ENCODE measurements at regions not wholly inside any gene's neighbourhood (a gene's known extent, or its start where the extent isn't known, plus 50 kb on each side); places are given as distances from the start of the nearest gene placed in this dataset.

DNA sequence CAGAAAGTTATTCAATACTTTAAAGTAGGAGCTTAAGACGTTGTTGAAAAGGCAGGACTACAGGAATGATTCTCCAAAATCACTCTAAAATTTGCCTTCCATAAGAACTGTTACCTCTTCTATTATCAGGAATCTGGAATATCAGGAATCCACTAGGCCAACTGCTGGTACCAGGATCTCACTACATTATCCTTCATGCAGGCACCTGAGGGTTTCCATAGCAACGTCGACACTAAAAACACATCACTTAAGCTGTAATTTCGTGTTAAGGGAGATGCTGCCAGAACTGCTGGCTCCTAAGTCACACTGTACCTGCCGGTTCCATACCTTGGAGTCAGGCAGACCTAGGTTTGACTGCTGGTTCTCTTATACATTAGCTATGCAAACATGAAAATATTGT is 139.7 kb upstream of the C1orf87 start:
- H3K4me3 Mint-ChIP-seq, result no peak overlapping the region
- no peak overlapping the region for H3K27ac Mint-ChIP-seq
- CTCF ChIA-PET, result no interaction called here
- intact Hi-C loops (cut with micrococcal nuclease), result no loop called here
- no peaks in the 10 kb centered on the region for H3K27me3 Mint-ChIP-seq (ENCODE audit: low read depth)
- no peaks in the 10 kb centered on the region for H3K36me3 Mint-ChIP-seq (ENCODE audit: low read depth)
- peaks cover 2% of the 10 kb centered on the region for H3K9me3 Mint-ChIP-seq
- DNase-seq, result no peak
- H3K4me1 Mint-ChIP-seq (ENCODE audit: low read depth), result no peaks in the 10 kb centered on the region

DNA sequence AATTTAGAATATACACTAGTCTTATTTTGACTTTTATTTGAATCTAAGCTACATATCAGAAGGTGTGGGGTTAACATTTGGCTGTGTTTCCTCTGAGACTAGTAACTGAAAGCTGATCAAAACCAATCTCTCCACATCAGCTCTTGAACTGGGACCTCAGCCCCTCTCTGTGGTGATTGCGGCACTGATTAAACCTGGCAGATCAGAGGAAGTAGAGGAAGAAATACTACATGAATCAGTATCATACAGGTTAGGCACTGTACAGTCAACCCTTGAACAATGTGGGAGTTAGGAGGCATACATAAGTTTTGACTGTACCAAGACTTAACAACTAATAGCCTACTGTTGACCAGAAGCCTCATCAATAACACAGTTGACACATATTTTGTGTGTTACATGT is 122.5 kb upstream of the C1orf87 start:
- Mint-ChIP-seq H3K9me3 (no peaks in the 10 kb centered on the region), H3K4me3 (no peak overlapping the region), H3K27ac (no peak overlapping the region), H3K27me3 (ENCODE audit: low read depth) (no peaks in the 10 kb centered on the region), H3K36me3 (ENCODE audit: low read depth) (no peaks in the 10 kb centered on the region), H3K4me1 (ENCODE audit: low read depth) (no peaks in the 10 kb centered on the region)
- CTCF ChIA-PET, result no interaction called here
- intact Hi-C loops (cut with micrococcal nuclease), result no loop called here
- DNase-seq, result no peak

DNA sequence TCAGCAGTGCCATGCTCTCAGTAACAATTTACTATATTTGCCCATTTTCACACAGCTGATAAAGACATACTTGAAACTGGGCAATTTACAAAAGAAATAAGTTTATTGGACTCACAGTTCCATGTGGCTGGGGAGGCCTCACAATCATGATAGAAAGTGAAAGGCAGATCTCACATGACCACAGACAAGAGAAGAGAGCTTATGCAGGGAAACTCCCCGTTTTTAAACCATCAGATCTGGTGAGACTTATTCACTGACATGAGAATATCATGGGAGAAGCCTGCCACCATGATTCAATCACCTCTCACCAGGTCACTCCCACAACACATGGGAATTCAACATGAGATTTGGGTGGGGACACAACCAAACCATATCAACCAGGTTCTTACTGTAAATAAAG is 112.1 kb upstream of the C1orf87 start:
- Mint-ChIP-seq H3K4me3 (no peak overlapping the region), H3K9me3 (peaks cover 18% of the 10 kb centered on the region), H3K27me3 (ENCODE audit: low read depth) (no peaks in the 10 kb centered on the region), H3K36me3 (ENCODE audit: low read depth) (no peaks in the 10 kb centered on the region), H3K4me1 (ENCODE audit: low read depth) (no peaks in the 10 kb centered on the region), H3K27ac (no peak overlapping the region)
- CTCF ChIA-PET, result no interaction called here
- intact Hi-C loops (cut with micrococcal nuclease), result no loop called here
- DNase-seq, result no peak

DNA sequence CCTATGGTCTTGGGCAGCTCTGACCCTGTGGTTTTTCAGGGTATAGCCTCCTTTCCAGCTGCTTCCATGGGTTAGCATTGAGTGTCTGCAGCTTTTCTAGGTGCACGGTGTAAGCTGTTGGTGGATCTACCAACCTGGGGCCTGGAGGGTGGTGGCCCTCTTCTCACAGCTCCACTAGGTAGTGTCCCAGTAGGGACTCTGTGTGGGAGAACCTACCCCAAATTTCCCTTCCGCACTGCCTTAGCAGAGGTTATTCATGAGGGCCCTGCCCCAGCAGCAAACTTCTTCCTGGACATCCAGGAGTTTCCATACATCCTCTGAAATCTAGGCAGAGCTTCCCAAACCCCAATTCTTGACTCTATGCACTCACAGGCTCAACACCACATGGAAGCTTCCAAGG is 111.0 kb upstream of the C1orf87 start:
- DNase-seq, result no peak
- Mint-ChIP-seq H3K27ac (no peak overlapping the region), H3K4me1 (ENCODE audit: low read depth) (no peaks in the 10 kb centered on the region), H3K27me3 (ENCODE audit: low read depth) (no peaks in the 10 kb centered on the region), H3K36me3 (ENCODE audit: low read depth) (no peaks in the 10 kb centered on the region), H3K9me3 (peaks cover 18% of the 10 kb centered on the region), H3K4me3 (no peak overlapping the region)
- intact Hi-C loops (cut with micrococcal nuclease), result no loop called here
- CTCF ChIA-PET, result no interaction called here

DNA sequence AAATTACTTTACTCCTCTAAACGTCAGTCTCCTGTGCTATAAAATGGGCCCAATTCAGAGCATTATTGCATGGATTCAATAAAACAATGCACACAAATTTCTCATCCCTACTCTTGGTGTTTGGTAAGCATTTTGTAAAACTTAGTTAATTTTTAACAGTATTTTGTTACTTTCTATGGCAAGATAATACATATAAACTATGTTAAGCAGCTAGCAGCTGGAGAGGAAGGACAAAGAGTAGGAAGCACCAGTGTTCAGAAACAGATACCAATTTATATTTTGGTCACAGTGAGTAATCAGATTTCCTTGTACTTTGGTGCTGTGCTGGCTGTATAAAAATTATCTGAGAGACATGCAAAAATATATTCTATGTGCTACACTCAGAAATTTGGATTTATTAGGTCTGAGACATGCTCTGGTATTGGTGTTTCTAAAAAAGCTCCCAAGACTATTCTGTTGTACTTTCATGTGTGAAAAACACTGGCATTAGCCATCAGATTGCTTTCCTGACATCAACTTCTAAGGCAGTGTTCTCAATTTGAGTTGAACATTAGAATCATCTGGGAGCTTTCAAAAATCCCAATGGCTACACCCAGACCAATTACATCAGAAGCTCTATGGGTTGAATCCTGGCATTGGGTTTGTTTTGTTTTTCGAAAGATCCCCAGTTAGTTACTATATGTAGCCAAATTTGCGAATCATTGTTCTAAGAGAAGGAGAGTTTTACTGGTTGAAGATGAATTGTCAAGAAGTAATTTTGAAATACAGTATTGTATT is 100.3 kb upstream of the C1orf87 start:
- H3K27me3 Mint-ChIP-seq (ENCODE audit: low read depth), result peaks cover 6% of the 10 kb centered on the region
- no peaks in the 10 kb centered on the region for H3K9me3 Mint-ChIP-seq
- no peak for DNase-seq
- H3K36me3 Mint-ChIP-seq (ENCODE audit: low read depth), result no peaks in the 10 kb centered on the region
- H3K4me1 Mint-ChIP-seq (ENCODE audit: low read depth), result no peaks in the 10 kb centered on the region
- CTCF ChIA-PET, result no interaction called here
- no peak overlapping the region for H3K27ac Mint-ChIP-seq
- H3K4me3 Mint-ChIP-seq, result no peak overlapping the region
- intact Hi-C loops (cut with micrococcal nuclease), result no loop called here

DNA sequence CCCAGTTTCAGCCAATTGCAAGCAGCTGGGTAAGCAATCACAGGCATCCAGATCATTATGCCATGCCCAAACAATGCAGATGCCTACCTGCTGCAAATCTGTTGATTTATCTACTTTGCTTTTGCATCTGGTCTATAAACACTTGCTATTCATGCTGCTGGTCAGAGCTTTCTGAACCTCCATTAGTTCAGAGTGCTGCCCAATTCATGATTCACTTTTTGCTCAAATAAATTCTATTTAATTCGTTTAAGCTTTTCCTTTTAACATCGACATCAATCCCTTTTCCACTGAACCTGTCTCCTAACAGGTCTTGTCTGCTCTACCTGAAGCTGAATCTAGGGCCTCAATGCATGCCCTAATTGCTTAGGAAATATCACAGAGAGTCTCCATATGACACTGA is 99.4 kb upstream of the C1orf87 start:
- DNase-seq, result no peak
- H3K27me3 Mint-ChIP-seq (ENCODE audit: low read depth), result peaks cover 6% of the 10 kb centered on the region
- CTCF ChIA-PET, result no interaction called here
- no peaks in the 10 kb centered on the region for H3K4me1 Mint-ChIP-seq (ENCODE audit: low read depth)
- H3K9me3 Mint-ChIP-seq, result no peaks in the 10 kb centered on the region
- no peak overlapping the region for H3K4me3 Mint-ChIP-seq
- no peak overlapping the region for H3K27ac Mint-ChIP-seq
- intact Hi-C loops (cut with micrococcal nuclease), result no loop called here
- no peaks in the 10 kb centered on the region for H3K36me3 Mint-ChIP-seq (ENCODE audit: low read depth)

DNA sequence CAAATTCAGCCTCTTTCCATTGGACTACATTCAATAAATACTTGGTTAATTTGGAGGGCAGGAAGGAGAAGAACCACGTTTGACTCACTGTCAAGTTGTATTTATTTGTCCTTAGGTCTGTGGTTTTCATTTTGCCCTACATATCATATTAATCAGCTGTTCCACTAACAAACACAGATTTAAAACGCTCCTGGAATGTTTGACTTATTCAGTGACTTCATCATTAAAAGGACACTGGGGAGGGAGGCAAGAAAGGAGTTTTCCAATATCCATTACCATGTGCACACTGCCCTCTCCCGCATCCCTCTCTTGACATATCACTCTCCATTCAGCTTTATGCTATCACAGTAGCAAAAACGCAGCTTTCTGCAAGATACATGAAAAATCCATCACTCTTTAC is 98.2 kb upstream of the C1orf87 start:
- Mint-ChIP-seq H3K4me1 (ENCODE audit: low read depth) (no peaks in the 10 kb centered on the region), H3K4me3 (no peak overlapping the region), H3K27ac (no peak overlapping the region), H3K27me3 (ENCODE audit: low read depth) (peaks cover 2% of the 10 kb centered on the region), H3K9me3 (no peaks in the 10 kb centered on the region), H3K36me3 (ENCODE audit: low read depth) (no peaks in the 10 kb centered on the region)
- intact Hi-C loops (cut with micrococcal nuclease), result no loop called here
- no peak for DNase-seq
- CTCF ChIA-PET, result no interaction called here

DNA sequence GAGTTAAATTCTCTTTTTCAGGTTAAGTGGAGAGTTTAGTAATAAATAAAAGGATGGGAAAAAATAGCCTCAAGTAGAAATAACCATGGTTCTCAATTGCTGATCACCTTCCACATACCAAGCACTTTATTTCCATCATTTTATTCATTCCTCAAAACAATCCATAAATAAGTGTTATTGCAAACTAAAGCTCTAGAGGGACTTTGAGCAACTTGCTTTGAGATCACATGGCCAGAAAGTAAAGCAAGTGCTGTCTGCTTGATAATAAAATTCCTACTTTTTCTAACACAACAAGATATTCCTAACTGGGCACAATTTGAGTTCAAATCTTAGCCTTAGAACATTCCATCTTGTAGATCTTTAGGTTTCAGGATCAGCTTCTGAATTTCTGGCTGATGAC is 97.1 kb upstream of the C1orf87 start:
- no peak for DNase-seq
- Mint-ChIP-seq H3K27me3 (ENCODE audit: low read depth) (peaks cover 2% of the 10 kb centered on the region), H3K36me3 (ENCODE audit: low read depth) (no peaks in the 10 kb centered on the region), H3K9me3 (no peaks in the 10 kb centered on the region), H3K27ac (no peak overlapping the region), H3K4me3 (no peak overlapping the region), H3K4me1 (ENCODE audit: low read depth) (no peaks in the 10 kb centered on the region)
- CTCF ChIA-PET, result no interaction called here
- intact Hi-C loops (cut with micrococcal nuclease), result no loop called here

DNA sequence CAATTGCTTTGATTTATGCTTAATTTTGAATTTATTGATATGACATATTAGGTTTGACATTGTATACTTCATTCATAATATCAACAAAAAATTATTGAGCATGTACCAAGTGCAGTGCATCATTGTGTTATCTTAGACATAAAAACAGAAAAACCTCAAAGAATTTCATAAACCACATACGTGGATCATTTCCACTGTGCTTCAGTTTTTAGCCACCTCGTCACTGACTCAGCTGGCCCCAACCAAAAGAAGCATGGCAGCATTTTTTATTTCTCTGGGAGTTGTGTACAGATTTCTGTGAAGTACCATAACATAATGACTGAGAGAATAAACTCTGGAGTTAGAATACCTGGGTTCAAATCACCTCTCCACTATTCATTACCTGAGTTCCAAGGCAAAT is 95.6 kb upstream of the C1orf87 start:
- Mint-ChIP-seq H3K36me3 (ENCODE audit: low read depth) (no peaks in the 10 kb centered on the region), H3K4me1 (ENCODE audit: low read depth) (no peaks in the 10 kb centered on the region), H3K4me3 (no peak overlapping the region), H3K9me3 (no peaks in the 10 kb centered on the region), H3K27ac (no peak overlapping the region), H3K27me3 (ENCODE audit: low read depth) (peaks cover 2% of the 10 kb centered on the region)
- DNase-seq, result no peak
- intact Hi-C loops (cut with micrococcal nuclease), result no loop called here
- CTCF ChIA-PET, result interaction anchor here (0.6 kb wide), 1 partner anchor 273 kb away, joined by 5 read pairs; no protein-coding TSS in a partner anchor

DNA sequence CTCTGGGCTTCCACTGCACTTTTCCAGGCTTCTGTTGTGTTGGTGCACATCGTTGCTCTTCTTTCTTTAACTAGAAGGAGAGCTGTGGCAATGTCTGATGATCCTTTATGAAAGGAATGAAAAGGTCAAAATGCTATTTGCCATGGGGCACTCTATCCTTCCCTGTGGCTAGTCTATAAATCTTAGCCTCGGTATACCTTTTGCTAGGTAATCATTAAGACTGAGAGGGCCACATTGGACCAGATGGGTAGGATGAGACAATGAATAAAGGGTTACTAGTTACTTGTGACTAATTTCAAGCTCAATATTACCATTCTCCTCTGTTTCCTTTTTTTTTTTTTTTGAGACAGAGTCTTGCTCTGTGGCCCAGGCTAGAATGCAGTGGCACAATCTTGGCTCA is 89.4 kb upstream of the C1orf87 start:
- Mint-ChIP-seq H3K4me1 (ENCODE audit: low read depth) (no peaks in the 10 kb centered on the region), H3K4me3 (no peak overlapping the region), H3K27ac (no peak overlapping the region), H3K9me3 (no peaks in the 10 kb centered on the region), H3K36me3 (ENCODE audit: low read depth) (no peaks in the 10 kb centered on the region), H3K27me3 (ENCODE audit: low read depth) (no peaks in the 10 kb centered on the region)
- CTCF ChIA-PET, result no interaction called here
- DNase-seq, result no peak
- intact Hi-C loops (cut with micrococcal nuclease), result no loop called here

DNA sequence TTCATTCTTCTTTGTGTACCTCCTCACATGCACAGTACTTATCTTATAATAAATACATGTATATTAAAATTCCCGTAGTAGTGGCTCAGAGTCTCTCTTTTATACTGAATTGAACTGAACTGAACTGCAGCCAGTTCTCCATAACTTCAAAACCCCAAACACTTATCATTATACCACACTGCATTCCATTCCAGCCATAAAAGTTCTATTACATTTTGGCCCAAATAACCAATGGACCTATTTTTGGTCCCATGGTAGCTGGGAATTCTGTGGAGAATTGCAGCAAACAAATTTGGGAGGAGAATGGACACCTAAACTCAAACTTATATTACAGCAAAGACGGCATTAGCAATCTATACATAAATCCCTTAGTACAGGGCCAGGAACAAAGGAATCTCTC is 86.6 kb upstream of the C1orf87 start:
- CTCF ChIA-PET, result interaction anchor here (0.6 kb wide), 1 partner anchor 74 kb away, joined by 3 read pairs; no protein-coding TSS in a partner anchor
- intact Hi-C loops (cut with micrococcal nuclease), result no loop called here
- no peak for DNase-seq
- no peaks in the 10 kb centered on the region for H3K36me3 Mint-ChIP-seq (ENCODE audit: low read depth)
- no peaks in the 10 kb centered on the region for H3K9me3 Mint-ChIP-seq
- no peak overlapping the region for H3K4me3 Mint-ChIP-seq
- no peak overlapping the region for H3K27ac Mint-ChIP-seq
- H3K27me3 Mint-ChIP-seq (ENCODE audit: low read depth), result peaks cover 7% of the 10 kb centered on the region
- no peaks in the 10 kb centered on the region for H3K4me1 Mint-ChIP-seq (ENCODE audit: low read depth)

DNA sequence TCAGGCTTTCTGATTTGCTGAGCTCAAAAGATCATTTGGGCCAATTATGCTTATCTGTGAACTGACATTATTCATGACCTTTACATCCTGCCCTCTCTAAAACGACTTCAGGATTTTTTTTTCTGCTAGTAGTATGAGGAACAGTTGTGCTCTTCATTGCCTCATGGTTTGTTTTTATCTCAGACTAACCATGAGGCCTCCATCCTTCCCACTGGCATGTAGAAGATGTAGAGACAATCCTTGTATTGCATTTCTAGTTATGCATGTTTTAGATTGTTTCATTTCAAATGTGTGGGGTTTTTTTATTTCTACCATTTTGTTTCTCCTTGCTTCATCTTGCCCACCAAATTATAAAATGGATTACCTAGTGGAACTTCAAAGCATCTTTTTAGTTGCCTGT is 82.8 kb upstream of the C1orf87 start:
- CTCF ChIA-PET, result interaction anchor here (0.7 kb wide), 1 partner anchor 483 kb away, joined by 3 read pairs; no protein-coding TSS in a partner anchor
- H3K36me3 Mint-ChIP-seq (ENCODE audit: low read depth), result no peaks in the 10 kb centered on the region
- H3K4me1 Mint-ChIP-seq (ENCODE audit: low read depth), result no peaks in the 10 kb centered on the region
- no peak overlapping the region for H3K4me3 Mint-ChIP-seq
- DNase-seq, result no peak
- no peak overlapping the region for H3K27ac Mint-ChIP-seq
- H3K9me3 Mint-ChIP-seq, result no peaks in the 10 kb centered on the region
- peaks cover 7% of the 10 kb centered on the region for H3K27me3 Mint-ChIP-seq (ENCODE audit: low read depth)
- intact Hi-C loops (cut with micrococcal nuclease), result loop anchor here (10.0 kb wide), 1 partner anchor 888 kb away; no protein-coding TSS in a partner anchor

DNA sequence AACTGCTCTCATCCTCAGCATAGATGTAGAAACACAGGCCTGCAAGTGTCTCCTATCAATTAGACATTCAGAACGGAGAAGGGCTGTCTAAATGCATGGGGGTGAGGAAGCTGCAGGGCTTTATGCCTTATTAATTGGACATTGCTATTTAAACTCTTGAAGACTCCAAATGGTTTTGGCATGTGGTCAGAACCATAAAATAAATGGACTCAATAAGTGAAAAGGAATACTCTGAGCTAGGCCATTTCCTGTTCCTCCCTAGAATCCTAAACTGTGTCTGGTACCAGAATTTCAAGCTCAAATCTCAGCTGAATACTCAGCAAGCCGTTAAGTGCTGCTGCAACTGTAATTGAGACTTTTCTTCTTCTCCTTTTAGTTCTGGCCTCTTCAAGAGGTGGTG is 80.4 kb upstream of the C1orf87 start:
- intact Hi-C loops (cut with micrococcal nuclease), result loop anchor here (10.0 kb wide), 1 partner anchor 891 kb away; no protein-coding TSS in a partner anchor
- H3K36me3 Mint-ChIP-seq (ENCODE audit: low read depth), result no peaks in the 10 kb centered on the region
- peaks cover 8% of the 10 kb centered on the region for H3K27me3 Mint-ChIP-seq (ENCODE audit: low read depth)
- H3K4me3 Mint-ChIP-seq, result no peak overlapping the region
- CTCF ChIA-PET, result no interaction called here
- H3K4me1 Mint-ChIP-seq (ENCODE audit: low read depth), result no peaks in the 10 kb centered on the region
- DNase-seq, result no peak
- H3K9me3 Mint-ChIP-seq, result no peaks in the 10 kb centered on the region
- H3K27ac Mint-ChIP-seq, result no peak overlapping the region

Measured in activated naive CD4-positive, alpha-beta T cell treated with anti-CD3 and anti-CD28 coated beads for 36 hours (primary cell).